ENCODE measurements at regions not wholly inside any gene's neighbourhood (a gene's known extent, or its start where the extent isn't known, plus 50 kb on each side); places are given as distances from the start of the nearest gene placed in this dataset.

GRCh38 chr12:19755136-19755535, 315.8 kb downstream of the AEBP2 start:
- Histone ChIP-seq H3K79me2 (ENCODE audit: control insufficient read depth, insufficient read depth, low read length) (no peaks in the 10 kb centered on the region), H3K9ac (ENCODE audit: insufficient read depth in 1 of 2, low read depth in 2 of 2, low read length in 2 of 2) (no peak overlapping the region), H2AFZ (ENCODE audit: low read depth, low read length) (no peak overlapping the region), H3K27me3 (ENCODE audit: control insufficient read depth in 2 of 2, insufficient read depth in 2 of 2, low read length in 2 of 2) (no peaks in the 10 kb centered on the region), H3K4me3 (no peak overlapping the region), H3K9me1 (ENCODE audit: control insufficient read depth, insufficient read depth, low read length) (no peaks in the 10 kb centered on the region), H3K27ac (ENCODE audit: extremely low read depth, low read depth, low read length) (no peak overlapping the region), H3K36me3 (ENCODE audit: control insufficient read depth, insufficient read depth, low read length) (no peaks in the 10 kb centered on the region), H3K4me1 (replicated peaks in 1 of 2; ENCODE audit: control insufficient read depth in 2 of 2, insufficient read depth in 2 of 2, low read length in 2 of 2) (no peaks in the 10 kb centered on the region), H3K4me2 (ENCODE audit: insufficient read depth, low read length) (no peak overlapping the region), H4K20me1 (replicated peaks; ENCODE audit: control insufficient read depth, insufficient read depth, low read length) (no peaks in the 10 kb centered on the region), H3K9me3 (replicated peaks; ENCODE audit: control insufficient read depth, insufficient read depth, low read depth, low read length) (no peaks in the 10 kb centered on the region)
- ATAC-seq, result no peak
- no peak for DNase-seq (ENCODE audit: extremely low read depth in 1 of 4, low spot score in 3 of 4)
- FAIRE-seq, result no peak
- POLR2A ChIA-PET, result no interaction called here
- CTCF ChIA-PET (ENCODE audit: low intra/inter-chr PET ratio), result no interaction called here
- BruUV-seq (replicated peaks), result no TSS peak
- in situ Hi-C loops (cut with MboI) (no loop called here), intact Hi-C loops (cut with micrococcal nuclease) (no loop called here)
- TF ChIP-seq NR4A1 (CRISPR knock-in tag; IDR thresholded peaks at IDR 0.05) (no peak), NR4A1 (tag; IDR thresholded peaks at IDR 0.05) (no peak), PYGO2 (tag; IDR thresholded peaks at IDR 0.05) (no peak), PHB2 (IDR thresholded peaks at IDR 0.05; ENCODE audit: low read depth) (no peak), STAT5A (IDR thresholded peaks at IDR 0.05; ENCODE audit: borderline replicate concordance, low read length) (no peak), CHD2 (IDR thresholded peaks at IDR 0.05; ENCODE audit: low read depth, low read length) (no peak), ZNF512 (tag; IDR thresholded peaks at IDR 0.05) (no peak), MBD2 (IDR thresholded peaks at IDR 0.05; ENCODE audit: borderline replicate concordance, low read depth) (no peak), SMARCA5 (IDR thresholded peaks at IDR 0.05) (no peak), TEAD1 (CRISPR knock-in tag; IDR thresholded peaks at IDR 0.05) (no peak), NCOA6 (IDR thresholded peaks at IDR 0.05) (no peak), SNAPC5 (CRISPR knock-in tag; IDR thresholded peaks at IDR 0.05) (no peak), PHB (CRISPR knock-in tag; IDR thresholded peaks at IDR 0.05) (no peak), HDAC3 (IDR thresholded peaks at IDR 0.05; ENCODE audit: borderline replicate concordance, partially characterized antibody) (no peak), MAFG (tag; conservative IDR thresholded peaks at IDR 0.05) (no peak), ZNF655 (CRISPR knock-in tag; IDR thresholded peaks at IDR 0.05) (no peak), ILK (tag; IDR thresholded peaks at IDR 0.05; ENCODE audit: borderline replicate concordance, low read depth) (no peak), SMARCE1 (IDR thresholded peaks at IDR 0.05) (no peak), PKNOX1 (IDR thresholded peaks at IDR 0.05) (no peak), MEIS2 (IDR thresholded peaks at IDR 0.05; ENCODE audit: partially characterized antibody) (no peak)
- WGBS (ENCODE audit: insufficient coverage, low coverage, missing lambda C conversion rate), result 0% methylated on average over 2 of the region's 2 CpGs

Measured in K562 (cell line).